Medulla oblongata (tissue), 1 donor: ENCODE measurements at regions not wholly inside any gene's neighbourhood (a gene's known extent, or its start where the extent isn't known, plus 50 kb on each side); places are given as distances from the start of the nearest gene placed in this dataset.

Experiments used
- DNase-seq: peaks from one replicate; pipeline ENCODE4 v3.0.0-alpha.2; 2015; ENCODE audit errors: extremely low spot score

- DNase-seq: no peak
Observed at GRCh38 chr6:95142661-95143335, 434.5 kb upstream of the MANEA start.

GRCh38 chr6:95143408-95144180, 433.7 kb upstream of the MANEA start:
- no peak for DNase-seq

GRCh38 chr6:95145457-95145856, 431.9 kb upstream of the MANEA start:
- no peak for DNase-seq

GRCh38 chr6:95159557-95159956, 417.8 kb upstream of the MANEA start:
- no peak for DNase-seq

GRCh38 chr6:95169775-95170174, 407.6 kb upstream of the MANEA start:
- no peak for DNase-seq

DNA sequence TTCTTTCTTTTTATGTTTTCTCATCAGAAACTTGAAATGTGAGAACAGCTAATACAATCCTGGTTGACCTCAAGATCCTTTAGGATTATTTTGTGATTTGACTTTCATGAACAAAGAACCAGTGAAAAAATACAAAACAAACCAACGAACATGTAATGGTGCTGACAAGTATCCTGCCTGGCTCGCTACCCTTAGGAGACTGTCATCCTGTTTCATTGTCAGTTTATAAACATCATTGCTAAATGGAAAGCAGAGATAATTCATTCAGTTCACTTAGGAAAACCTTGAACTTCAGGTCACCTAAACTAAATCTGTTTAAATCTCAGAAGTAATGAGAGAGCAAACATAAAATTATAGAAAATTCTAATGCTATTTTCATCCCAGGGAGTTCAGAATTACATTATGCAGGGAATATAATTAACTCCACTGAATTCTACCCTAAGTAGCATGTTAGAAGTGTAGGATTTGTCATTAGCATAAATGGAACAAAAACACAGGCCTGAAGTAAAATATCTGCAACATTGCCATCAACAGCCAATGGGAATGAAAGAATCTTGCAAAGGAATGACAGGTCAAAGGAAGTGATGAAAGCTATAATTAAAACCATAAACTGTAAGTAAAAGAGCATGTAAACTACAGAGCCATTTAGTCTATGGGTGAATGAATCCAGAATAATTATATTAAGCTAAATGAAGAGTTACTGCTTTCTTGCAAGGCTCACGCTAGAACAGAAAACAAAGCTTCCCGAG, 401.2 kb upstream of the MANEA start:
- no peak for DNase-seq

DNA sequence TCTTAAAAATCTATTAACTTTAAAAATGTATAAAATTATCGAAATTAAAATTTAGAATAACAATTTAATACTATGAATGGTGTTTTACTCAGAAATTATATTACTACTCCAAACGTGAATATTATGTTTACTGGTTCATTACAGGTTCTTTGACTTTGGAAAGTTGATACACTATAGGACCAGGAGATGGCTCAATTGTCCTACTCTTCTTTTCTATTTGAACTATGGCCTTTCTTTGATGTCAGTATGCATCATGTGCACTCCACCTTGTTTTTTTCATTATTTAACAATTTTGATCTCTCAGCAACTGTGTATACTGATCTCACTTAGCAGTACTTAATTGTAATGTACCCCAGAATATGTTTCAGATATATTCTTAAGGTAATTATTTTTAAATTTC, 391.5 kb upstream of the MANEA start:
- no peak for DNase-seq

DNA sequence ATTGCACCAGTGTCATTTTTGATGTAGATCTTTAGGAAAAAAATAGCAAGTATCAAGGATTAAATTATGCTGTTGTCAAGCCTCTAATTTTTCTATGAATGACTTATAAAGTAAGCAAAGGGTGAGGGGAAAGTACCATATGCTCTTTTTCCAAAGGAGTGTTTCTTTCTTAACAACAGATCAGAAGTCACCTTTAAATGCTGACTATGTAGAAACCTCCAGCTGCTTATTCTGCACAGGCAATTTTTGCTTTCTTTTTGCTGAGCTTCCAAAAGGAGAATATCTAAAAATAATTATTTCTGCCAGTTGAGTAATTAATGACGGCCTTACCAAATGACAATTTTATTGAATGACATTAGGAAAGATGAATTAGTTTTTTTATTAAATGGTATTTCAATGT, 390.6 kb upstream of the MANEA start:
- DNase-seq: no peak

DNA sequence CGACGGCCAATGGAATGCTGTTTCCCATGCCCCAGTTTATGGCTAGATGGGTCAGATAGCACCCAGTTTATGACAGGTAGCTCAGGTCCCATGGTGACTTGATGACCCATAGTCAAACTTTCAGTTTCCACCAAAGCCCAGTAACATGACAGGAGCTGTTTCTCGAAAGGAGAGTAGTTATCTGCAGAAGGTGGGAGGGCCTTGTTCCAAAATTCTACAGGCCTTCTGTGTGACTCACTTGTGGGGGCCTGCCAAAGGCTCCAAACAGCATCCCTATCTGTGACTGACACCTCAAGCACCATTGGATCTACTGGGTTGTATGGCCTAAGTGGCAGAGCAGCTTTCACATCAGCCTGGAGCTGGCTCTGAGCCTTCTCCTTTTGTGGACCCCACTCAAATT, 379.7 kb upstream of the MANEA start:
- no peak for DNase-seq

GRCh38 chr6:95203153-95203754, 374.1 kb upstream of the MANEA start:
- DNase-seq: peak; percentile 53

GRCh38 chr6:95204178-95204577, 373.2 kb upstream of the MANEA start:
- DNase-seq: no peak

GRCh38 chr6:95208621-95209020, 368.7 kb upstream of the MANEA start:
- no peak for DNase-seq

- no peak for DNase-seq
Observed at GRCh38 chr6:95209074-95209473, 368.3 kb upstream of the MANEA start.

DNA sequence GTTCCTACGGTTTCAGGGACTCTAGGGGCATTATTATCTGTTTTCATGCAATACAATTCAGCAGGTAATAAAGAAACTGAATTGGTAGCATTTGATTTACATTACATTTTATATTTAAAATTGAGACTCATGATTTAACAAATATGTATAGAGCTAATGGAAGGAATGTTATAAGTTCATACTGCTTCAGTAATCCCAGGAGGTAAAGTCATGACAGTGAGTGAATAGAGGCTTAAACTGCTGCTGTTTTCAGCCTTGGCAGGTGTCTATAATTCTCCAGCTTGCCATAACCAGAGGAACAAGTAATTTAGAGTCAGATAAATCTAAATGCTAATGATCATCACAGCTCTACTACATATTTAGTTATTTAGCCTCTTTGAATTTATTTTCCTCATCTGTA, 360.8 kb upstream of the MANEA start:
- DNase-seq: no peak

DNA sequence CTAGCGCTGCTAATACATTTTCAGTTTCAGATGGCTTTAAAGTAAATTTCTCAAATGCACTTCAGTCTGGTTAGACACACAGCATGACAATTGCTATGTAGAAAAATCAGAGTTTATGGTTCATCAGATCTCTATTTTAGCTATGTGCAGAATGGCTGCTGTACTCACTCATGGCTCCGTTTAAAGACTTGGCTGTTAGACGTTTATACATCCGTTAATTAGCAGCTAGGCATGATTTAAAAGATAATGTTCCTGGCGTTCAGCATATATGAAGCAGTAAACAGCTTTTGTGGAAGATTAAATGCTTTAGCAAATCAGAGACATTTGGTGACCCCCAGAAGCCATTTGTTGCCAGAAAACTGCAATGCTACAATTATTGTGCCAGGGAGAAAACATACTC, 350.0 kb upstream of the MANEA start:
- no peak for DNase-seq

- DNase-seq: no peak
Observed at GRCh38 chr6:95228636-95229035, 348.7 kb upstream of the MANEA start.

- DNase-seq: no peak
Observed at GRCh38 chr6:95230071-95230740, 347.1 kb upstream of the MANEA start.

GRCh38 chr6:95231416-95231815, 345.9 kb upstream of the MANEA start:
- no peak for DNase-seq

DNA sequence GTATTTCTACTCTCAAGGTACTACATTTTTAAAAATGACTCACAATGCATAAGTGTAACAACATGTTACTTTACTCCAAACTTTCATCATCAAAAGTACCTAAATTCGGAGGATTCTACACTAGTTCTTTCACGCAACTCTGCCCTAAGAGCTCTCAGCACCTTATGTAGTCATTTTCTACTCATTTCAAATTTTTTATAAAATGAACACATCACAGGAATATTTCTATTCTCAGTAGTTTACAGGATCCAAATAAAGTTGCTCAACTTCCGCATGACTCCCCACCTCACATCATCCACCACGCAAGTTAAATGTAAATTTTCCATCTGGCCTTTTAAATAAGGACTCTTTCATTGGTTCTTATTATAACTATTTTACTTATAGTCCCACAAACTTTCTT, 344.9 kb upstream of the MANEA start:
- DNase-seq: no peak

DNA sequence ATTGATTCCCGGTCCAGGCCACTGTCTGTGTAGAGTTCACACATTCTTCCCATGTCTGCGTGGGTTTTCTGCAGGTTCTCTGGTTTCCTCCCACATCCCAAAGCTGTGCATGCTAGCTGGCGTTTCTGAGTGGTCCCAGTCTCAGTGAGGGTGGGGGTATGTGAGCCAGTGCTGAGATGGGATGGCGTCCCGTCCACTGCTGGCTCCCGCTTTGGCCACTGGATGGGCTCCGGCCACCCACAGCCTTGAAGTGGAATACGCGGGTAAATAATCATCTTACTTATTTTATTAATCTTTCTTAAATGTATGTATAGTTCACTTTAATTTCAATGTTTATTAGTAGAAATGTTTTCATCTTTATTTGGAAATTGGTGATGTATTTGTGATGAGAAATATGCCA, 343.5 kb upstream of the MANEA start:
- no peak for DNase-seq

DNA sequence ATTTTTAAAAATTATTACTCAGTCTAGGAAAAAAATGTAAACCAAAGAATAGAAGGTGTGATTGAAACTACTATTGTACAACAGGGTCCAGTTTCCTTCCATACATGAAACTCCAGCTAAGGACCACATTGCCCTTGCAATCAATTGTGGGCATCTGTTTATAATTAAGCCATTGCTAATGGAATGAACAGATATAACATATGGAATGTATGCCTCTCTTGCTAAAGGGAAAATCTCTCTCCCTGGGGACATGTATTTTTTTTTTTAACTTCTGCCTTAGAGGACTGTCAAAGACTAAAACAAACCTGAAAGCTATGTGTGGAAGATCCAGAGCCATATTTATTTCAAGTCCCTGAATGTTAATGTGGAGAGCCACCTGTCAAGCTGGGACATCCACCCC, 336.8 kb upstream of the MANEA start:
- no peak for DNase-seq

DNA sequence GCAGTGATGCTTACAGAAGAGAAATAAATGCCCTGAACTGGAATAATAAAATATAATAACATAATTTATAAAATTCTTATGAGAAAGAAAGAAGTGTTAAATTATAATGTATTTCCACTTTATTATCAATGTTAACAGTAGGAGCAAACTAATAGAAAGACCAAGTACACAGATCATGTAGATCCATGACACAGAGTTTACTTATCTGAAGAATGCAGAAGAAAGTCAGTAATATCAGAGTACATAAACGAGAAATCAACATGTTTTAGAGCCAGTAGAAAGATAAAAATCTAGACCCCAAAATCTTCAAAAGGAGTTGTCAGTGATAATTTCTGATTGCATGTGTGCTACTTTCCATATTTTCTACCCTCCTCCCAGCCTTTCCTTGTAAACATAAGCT, 334.8 kb upstream of the MANEA start:
- DNase-seq: no peak
